ENCODE measurements at regions not wholly inside any gene's neighbourhood (a gene's known extent, or its start where the extent isn't known, plus 50 kb on each side); places are given as distances from the start of the nearest gene placed in this dataset.
A peak's percentile ranks its signal among the peaks of the same experiment; 100 is the strongest.

- intact Hi-C loops (cut with micrococcal nuclease; ENCODE audit: unreplicated experiment), result no loop called here
- no peaks in the 10 kb centered on the region for H3K79me2 ChIP-seq (ENCODE audit: insufficient read depth, low read depth, low read length)
- H3K9me2 ChIP-seq (ENCODE audit: insufficient read depth, low read length), result no peaks in the 10 kb centered on the region
- no peaks in the 10 kb centered on the region for H3K9me3 ChIP-seq (ENCODE audit: low read length)
- ChIA-PET POLR2A (no interaction called here), CTCF (ENCODE audit: unreplicated experiment) (no interaction called here)
- no peak overlapping the region for H2AFZ ChIP-seq (ENCODE audit: low read length)
- DNase-seq (ENCODE audit: low spot score), result no peak
- no peak overlapping the region for H3K4me2 ChIP-seq (ENCODE audit: low read length)
- H3K4me1 ChIP-seq (ENCODE audit: insufficient read depth, low read length, poor library complexity, severe bottlenecking), result no peaks in the 10 kb centered on the region
- H3K27ac ChIP-seq (ENCODE audit: low read depth, low read length, poor library complexity, severe bottlenecking), result no peak overlapping the region
- no peaks in the 10 kb centered on the region for H4K20me1 ChIP-seq (ENCODE audit: insufficient read depth, low read length)
- H3K36me3 ChIP-seq (ENCODE audit: insufficient read depth, low read length), result no peaks in the 10 kb centered on the region
- no peak overlapping the region for H3K4me3 ChIP-seq (ENCODE audit: low read depth, low read length, poor library complexity, severe bottlenecking)
- no peak for TF ChIP-seq CTCF (conservative IDR thresholded peaks at IDR 0.05; ENCODE audit: low read length)
- TF ChIP-seq EZH2phosphoT487 (IDR thresholded peaks at IDR 0.05; ENCODE audit: borderline replicate concordance, low read depth, low read length), result no peak
- BruUV-seq (replicated peaks), result no TSS peak
These were observed 79.4 kb downstream of the ITM2A start for GRCh38 chrX:79287724-79288123.

DNA sequence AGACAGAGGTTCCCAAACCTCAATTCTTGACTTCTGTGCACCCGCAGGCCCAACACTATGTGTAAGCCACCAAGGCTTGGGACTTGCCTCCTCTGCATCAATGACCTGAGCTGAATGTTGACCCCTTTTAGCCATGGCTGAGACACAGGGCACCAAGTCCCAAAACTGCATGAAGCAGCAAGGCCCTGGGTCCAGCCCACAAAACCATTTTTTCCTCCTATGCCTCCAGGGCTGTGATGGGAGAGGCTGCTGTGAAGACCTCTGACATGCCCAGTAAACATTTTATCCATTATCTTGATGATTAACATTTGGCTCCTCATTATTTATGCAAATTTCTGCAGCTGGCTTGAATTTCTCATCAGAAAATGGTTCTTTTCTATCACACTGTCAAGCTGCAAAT is 85.4 kb downstream of the ITM2A start:
- Histone ChIP-seq H3K36me3 (ENCODE audit: insufficient read depth, low read length) (no peaks in the 10 kb centered on the region), H3K4me2 (ENCODE audit: low read length) (no peak overlapping the region), H3K79me2 (ENCODE audit: insufficient read depth, low read depth, low read length) (no peaks in the 10 kb centered on the region), H2AFZ (ENCODE audit: low read length) (no peak overlapping the region), H3K9me3 (ENCODE audit: low read length) (no peaks in the 10 kb centered on the region), H3K4me1 (ENCODE audit: insufficient read depth, low read length, poor library complexity, severe bottlenecking) (no peaks in the 10 kb centered on the region), H3K27ac (ENCODE audit: low read depth, low read length, poor library complexity, severe bottlenecking) (no peak overlapping the region), H4K20me1 (ENCODE audit: insufficient read depth, low read length) (no peaks in the 10 kb centered on the region), H3K9me2 (ENCODE audit: insufficient read depth, low read length) (no peaks in the 10 kb centered on the region), H3K4me3 (ENCODE audit: low read depth, low read length, poor library complexity, severe bottlenecking) (no peak overlapping the region)
- TF ChIP-seq EZH2phosphoT487 (IDR thresholded peaks at IDR 0.05; ENCODE audit: borderline replicate concordance, low read depth, low read length), result no peak
- no peak for TF ChIP-seq CTCF (conservative IDR thresholded peaks at IDR 0.05; ENCODE audit: low read length)
- ChIA-PET POLR2A (interaction anchor here (0.6 kb wide), 1 partner anchor 59 kb away, joined by 3 read pairs; no protein-coding TSS in a partner anchor), CTCF (ENCODE audit: unreplicated experiment) (no interaction called here)
- BruUV-seq (replicated peaks), result no TSS peak
- intact Hi-C loops (cut with micrococcal nuclease; ENCODE audit: unreplicated experiment), result no loop called here
- DNase-seq (ENCODE audit: low spot score), result no peak

DNA sequence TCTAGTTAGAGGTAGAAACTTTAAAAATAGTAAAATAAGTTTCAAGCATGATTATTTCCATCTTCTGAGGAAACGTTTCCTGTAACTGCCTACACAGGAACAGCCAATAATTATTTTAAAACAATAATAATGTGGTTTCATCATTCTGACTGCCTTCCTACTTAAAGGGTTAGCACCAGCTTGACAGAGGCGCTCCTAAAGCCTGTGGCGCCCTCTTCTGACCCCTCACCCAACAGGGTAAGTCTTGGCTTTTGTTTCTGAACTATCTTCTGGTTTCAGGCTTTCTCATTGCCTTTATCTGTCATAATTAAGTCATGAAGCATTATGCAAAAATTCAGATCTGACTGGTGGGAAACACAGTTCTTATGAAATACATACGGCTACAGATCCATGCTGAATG is 96.7 kb downstream of the ITM2A start:
- intact Hi-C loops (cut with micrococcal nuclease; ENCODE audit: unreplicated experiment), result loop anchor here (1.0 to 10.0 kb wide), 5 partner anchors 188 to 713 kb away; partner anchors contain the start of gene P2RY10
- no peaks in the 10 kb centered on the region for H4K20me1 ChIP-seq (ENCODE audit: insufficient read depth, low read length)
- H3K36me3 ChIP-seq (ENCODE audit: insufficient read depth, low read length), result no peaks in the 10 kb centered on the region
- ChIA-PET CTCF (ENCODE audit: unreplicated experiment) (no interaction called here), POLR2A (interaction anchor here (0.6 to 1.4 kb wide), 6 partner anchors 8 to 325 kb away, joined by 3 to 4 read pairs (median 3); partner anchors contain the start of gene P2RY10)
- no peak overlapping the region for H3K4me3 ChIP-seq (ENCODE audit: low read depth, low read length, poor library complexity, severe bottlenecking)
- TF ChIP-seq CTCF (conservative IDR thresholded peaks at IDR 0.05; ENCODE audit: low read length) (peak; percentile 88), EZH2phosphoT487 (IDR thresholded peaks at IDR 0.05; ENCODE audit: borderline replicate concordance, low read depth, low read length) (no peak)
- H2AFZ ChIP-seq (ENCODE audit: low read length), result peak overlapping the region; percentile 67; the same call in 1 of the 2 replicates
- DNase-seq (ENCODE audit: low spot score), result peak; percentile 74
- no peak overlapping the region for H3K27ac ChIP-seq (ENCODE audit: low read depth, low read length, poor library complexity, severe bottlenecking)
- no peaks in the 10 kb centered on the region for H3K79me2 ChIP-seq (ENCODE audit: insufficient read depth, low read depth, low read length)
- peaks cover 15% of the 10 kb centered on the region for H3K4me1 ChIP-seq (ENCODE audit: insufficient read depth, low read length, poor library complexity, severe bottlenecking)
- peak overlapping the region; percentile 42 for H3K4me2 ChIP-seq (ENCODE audit: low read length)
- no TSS peak for BruUV-seq (replicated peaks)
- no peaks in the 10 kb centered on the region for H3K9me2 ChIP-seq (ENCODE audit: insufficient read depth, low read length)
- H3K9me3 ChIP-seq (ENCODE audit: low read length), result no peaks in the 10 kb centered on the region
